GM10248 (cell line): ENCODE measurements at regions not wholly inside any gene's neighbourhood (a gene's known extent, or its start where the extent isn't known, plus 50 kb on each side); places are given as distances from the start of the nearest gene placed in this dataset.

ENCODE experiments used
- CTCF ChIA-PET: fragments of 300-600 bp; sonication (Branson Sonifier 250); formaldehyde crosslinking; extraction: SDS; loops from one replicate; lab custom pipeline; 2021; ENCODE audit warnings: antibody characterized with exemption; lab: Yijun Ruan, JAX
- POLR2A ChIA-PET: fragments of 350-650 bp; sonication (Branson Sonifier 250); formaldehyde crosslinking; extraction: SDS; loops from one replicate; lab custom pipeline; 2020; ENCODE audit warnings: antibody characterized with exemption; lab: Yijun Ruan, JAX
- DNase-seq: peaks from one replicate; pipeline ENCODE4 v3.0.0; 2012; ENCODE audit errors: extremely low spot score
- TF ChIP-seq, protein P1 (sequence below): IDR thresholded peaks from 2 replicates; pipeline ENCODE4 v1.5.1; 2012; ENCODE audit warnings: mild to moderate bottlenecking, low read depth; ENCODE audit errors: extremely low read depth, missing control alignments, control extremely low read depth

DNA sequence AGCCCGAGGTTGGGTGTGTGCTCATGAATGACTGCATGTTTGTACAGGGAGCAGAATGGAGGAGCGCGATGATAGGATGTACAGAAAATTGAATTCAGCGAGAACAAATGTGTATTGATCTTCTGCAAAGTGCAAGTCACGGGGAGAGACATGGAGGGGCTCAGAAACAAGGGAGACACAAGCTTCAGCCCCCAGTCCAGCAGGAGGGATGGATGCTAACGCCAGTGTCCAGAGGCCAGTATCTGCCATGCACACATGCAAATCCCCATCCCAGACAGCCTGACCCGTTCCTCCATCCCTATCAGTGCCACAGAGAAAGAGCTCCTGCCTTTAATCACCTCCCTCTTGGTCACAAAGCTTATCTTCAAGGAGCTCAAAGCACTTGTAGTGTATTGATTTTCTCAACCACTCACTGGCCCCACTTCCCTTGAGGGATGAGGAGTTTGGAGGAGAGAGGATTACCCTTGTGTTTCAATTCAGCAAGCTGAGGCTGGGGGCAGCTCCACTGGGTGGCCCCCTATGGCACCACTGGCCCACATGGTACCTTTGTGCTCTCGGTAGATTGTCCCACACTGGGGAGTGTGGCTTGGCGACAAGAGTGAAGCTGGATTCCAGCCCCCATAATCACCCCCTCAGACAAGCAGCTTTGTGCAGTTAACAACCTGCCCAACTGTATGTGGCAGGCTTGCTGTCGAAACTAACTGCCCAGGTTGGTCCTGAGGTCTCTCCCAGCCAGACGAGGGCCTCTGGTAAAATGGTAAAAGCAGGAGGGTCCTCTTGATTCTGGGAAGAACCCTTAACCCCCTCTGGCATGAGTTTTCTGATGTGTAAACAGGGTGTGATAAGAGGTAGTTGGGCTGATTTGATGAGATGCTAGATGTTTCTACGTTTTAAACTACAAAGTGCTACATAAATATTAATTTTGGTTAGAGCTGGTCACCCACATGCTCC lies 151.6 kb upstream of the UNC5B start:
- ChIA-PET POLR2A (no interaction called here), CTCF (interaction anchor here (1.4 kb wide), 1 partner anchor 15 kb away, joined by 3 read pairs; no protein-coding TSS in a partner anchor)
- no peak for DNase-seq

DNA sequence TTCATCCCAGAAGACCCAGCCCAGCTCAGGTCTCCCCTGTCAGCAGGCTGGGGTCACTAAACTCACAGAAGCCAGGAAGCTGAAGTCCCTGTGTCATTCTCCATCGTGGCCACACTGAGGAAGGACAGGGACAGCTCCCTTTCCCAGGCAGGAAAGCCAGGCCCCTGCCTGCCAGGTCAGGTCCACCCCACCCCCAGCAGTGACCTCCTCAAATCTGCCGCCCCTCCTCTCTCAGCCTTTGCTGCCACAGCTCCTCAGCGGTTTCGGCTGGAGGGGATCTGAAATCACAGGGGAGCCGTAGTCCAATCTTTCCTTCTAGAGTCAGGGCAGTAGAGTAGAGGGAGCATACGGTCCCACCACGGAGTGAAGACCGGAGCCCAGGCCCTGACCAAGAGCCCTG lies 150.9 kb upstream of the UNC5B start:
- DNase-seq, result no peak
- POLR2A ChIA-PET, result no interaction called here
- TF ChIP-seq, protein P1, sequence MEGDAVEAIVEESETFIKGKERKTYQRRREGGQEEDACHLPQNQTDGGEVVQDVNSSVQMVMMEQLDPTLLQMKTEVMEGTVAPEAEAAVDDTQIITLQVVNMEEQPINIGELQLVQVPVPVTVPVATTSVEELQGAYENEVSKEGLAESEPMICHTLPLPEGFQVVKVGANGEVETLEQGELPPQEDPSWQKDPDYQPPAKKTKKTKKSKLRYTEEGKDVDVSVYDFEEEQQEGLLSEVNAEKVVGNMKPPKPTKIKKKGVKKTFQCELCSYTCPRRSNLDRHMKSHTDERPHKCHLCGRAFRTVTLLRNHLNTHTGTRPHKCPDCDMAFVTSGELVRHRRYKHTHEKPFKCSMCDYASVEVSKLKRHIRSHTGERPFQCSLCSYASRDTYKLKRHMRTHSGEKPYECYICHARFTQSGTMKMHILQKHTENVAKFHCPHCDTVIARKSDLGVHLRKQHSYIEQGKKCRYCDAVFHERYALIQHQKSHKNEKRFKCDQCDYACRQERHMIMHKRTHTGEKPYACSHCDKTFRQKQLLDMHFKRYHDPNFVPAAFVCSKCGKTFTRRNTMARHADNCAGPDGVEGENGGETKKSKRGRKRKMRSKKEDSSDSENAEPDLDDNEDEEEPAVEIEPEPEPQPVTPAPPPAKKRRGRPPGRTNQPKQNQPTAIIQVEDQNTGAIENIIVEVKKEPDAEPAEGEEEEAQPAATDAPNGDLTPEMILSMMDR, result no peak
- CTCF ChIA-PET, result interaction anchor here (1.4 kb wide), 1 partner anchor 15 kb away, joined by 3 read pairs; no protein-coding TSS in a partner anchor

More for the DNA sequence above, 151.6 kb upstream of the UNC5B start:
- TF ChIP-seq, protein P1, result no peak

DNA sequence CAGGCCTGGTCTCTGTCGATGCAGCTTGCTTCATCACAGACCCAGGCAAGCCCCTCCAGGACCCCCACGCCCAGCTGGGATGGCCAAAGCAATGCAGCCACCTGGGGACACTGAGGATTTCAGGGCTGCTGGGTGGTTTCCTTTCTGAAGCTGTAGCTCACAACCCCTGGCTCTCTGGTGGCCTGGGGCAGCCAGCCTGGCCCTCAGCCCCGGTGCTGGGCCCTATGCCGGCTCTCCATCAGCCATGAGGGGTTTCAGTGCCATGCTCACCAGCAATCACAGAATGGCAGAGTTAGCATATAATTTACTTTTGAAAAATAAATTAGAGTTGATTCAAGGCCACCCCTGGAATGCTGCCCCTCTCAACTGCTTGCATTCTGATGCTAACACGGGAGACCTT lies 150.2 kb upstream of the UNC5B start:
- TF ChIP-seq, protein P1, result no peak
- POLR2A ChIA-PET, result no interaction called here
- CTCF ChIA-PET, result no interaction called here
- no peak for DNase-seq

DNA sequence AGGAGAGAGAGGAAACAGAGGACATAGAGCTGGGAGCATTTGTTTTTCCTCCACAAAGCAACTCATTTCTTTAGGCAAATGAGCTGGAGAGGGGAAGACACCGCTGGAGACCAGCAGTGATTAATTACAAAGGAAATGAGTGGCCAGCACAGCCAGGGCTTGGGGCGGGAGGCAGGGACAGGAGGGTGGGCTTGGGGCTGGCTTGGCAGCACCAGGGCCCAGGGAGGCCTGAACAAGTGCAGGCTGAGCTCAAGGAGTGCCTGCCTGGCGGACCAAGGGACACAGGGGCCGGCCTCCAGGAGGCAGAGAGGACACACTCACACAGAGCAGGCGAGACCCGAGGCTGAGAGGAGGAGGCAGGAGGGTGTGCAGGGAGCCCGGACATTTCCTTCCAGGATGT lies 149.0 kb upstream of the UNC5B start:
- CTCF ChIA-PET, result interaction anchor here (1.0 to 2.2 kb wide), 5 partner anchors 10 to 1247 kb away, joined by 3 to 6 read pairs (median 3); no protein-coding TSS in a partner anchor

DNA sequence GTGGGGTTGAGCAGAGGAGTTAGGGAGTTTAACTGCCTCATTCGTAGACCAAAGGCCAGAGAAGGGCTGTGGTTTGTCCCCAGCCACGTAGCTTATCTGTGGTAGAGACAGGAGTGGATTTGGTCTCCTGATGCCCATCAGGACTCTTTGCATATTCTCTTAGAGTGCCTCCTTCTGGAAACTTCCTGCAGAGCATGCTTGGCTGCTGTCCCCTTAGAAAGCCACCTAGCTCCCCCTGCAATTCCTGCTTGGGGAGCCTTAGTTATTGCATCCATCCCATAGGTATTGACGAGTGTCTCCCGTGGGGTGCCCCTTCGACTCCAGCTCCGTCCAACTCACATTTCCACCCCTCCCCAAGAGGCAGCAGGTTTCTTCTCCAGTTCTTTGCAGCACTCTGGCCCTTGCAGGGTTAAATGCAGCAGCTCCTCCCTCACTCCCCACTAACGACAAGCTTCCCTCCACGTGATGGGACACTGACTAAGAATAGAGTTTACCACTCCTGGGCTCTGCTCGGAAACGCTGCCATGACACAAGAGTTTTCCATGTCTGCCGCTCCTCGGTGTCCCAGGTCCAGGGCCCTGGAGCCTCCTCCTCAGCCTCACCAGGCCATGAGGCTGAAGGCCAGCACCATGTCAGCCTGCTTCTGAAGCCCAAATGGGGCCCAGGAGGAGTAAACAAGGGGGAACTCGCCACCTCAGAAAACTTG lies 147.8 kb upstream of the UNC5B start:
- DNase-seq, result no peak

More for the DNA sequence above, 149.0 kb upstream of the UNC5B start:
- POLR2A ChIA-PET, result no interaction called here
- no peak for DNase-seq
- TF ChIP-seq, protein P1, result no peak

DNA sequence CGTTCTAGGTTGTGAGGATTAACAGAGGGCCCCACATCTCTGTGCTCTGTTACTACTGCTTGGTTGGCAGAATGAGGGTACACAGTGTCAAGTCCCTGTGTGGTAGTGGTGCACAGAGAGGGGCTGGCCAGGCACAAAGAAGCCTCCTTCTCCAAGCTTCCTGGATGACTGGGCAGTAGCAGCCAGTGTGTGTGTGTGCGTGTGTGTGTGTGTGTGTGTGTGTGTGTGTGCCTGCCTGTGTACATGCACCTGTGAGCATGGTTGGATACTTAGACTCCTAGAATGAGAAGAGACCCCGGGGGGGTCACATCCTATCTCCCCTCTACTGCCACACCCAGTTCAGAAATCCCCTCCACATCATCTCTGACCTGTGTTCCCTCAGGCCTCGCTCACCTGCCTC lies 146.7 kb upstream of the UNC5B start:
- ChIA-PET POLR2A (no interaction called here), CTCF (no interaction called here)
- TF ChIP-seq, protein P1, result no peak
- DNase-seq, result no peak

More for the DNA sequence above, 147.8 kb upstream of the UNC5B start:
- CTCF ChIA-PET, result interaction anchor here (1.5 to 2.2 kb wide), 4 partner anchors 9 to 1248 kb away, joined by 3 to 6 read pairs (median 3); no protein-coding TSS in a partner anchor
- TF ChIP-seq, protein P1, result no peak
- POLR2A ChIA-PET, result no interaction called here
